Hepatocyte (in vitro differentiated cells): ENCODE measurements at regions not wholly inside any gene's neighbourhood (a gene's known extent, or its start where the extent isn't known, plus 50 kb on each side); places are given as distances from the start of the nearest gene placed in this dataset.

Experiments
- DNase-seq: peaks from one replicate; pipeline ENCODE4 v3.0.0-alpha.2; 2016; ENCODE audit warnings: low spot score
- H2AFZ ChIP-seq: fragments of 200-600 bp; sonication (generic); 2 replicates; pipeline ENCODE4 v1.6.0; 2016; ENCODE audit warnings: antibody characterized with exemption, mild to moderate bottlenecking
- H3K27ac ChIP-seq: fragments of 200-600 bp; sonication (generic); 2 replicates; pipeline ENCODE4 v1.5.1; 2016; ENCODE audit warnings: mild to moderate bottlenecking
- H3K27me3 ChIP-seq: fragments of 200-600 bp; sonication (generic); 2 replicates; pipeline ENCODE4 v1.6.1; 2016
- H3K36me3 ChIP-seq: fragments of 200-600 bp; sonication (generic); replicated peaks from 2 replicates; pipeline ENCODE4 v1.5.1; 2016; ENCODE audit warnings: low read depth; ENCODE audit not compliant: insufficient read depth
- H3K4me1 ChIP-seq: fragments of 200-600 bp; sonication (generic); 2 replicates; pipeline ENCODE4 v1.5.1; 2016; ENCODE audit warnings: mild to moderate bottlenecking, moderate library complexity; ENCODE audit not compliant: insufficient read depth
- H3K4me2 ChIP-seq: fragments of 200-600 bp; sonication (generic); 2 replicates; pipeline ENCODE4 v1.6.0; 2016
- H3K4me3 ChIP-seq: fragments of 200-600 bp; sonication (generic); 2 replicates; pipeline ENCODE4 v1.5.1; 2016; ENCODE audit warnings: mild to moderate bottlenecking
- H3K79me2 ChIP-seq: fragments of 200-600 bp; sonication (generic); 2 replicates; pipeline ENCODE4 v1.6.0; 2017; ENCODE audit warnings: mild to moderate bottlenecking
- H3K9me2 ChIP-seq: fragments of 200-600 bp; sonication (generic); replicated peaks from 2 replicates; pipeline ENCODE4 v1.6.0; 2017; ENCODE audit warnings: mild to moderate bottlenecking; ENCODE audit not compliant: insufficient read depth
- H3K9me3 ChIP-seq: fragments of 200-600 bp; sonication (generic); 2 replicates; pipeline ENCODE4 v1.5.1; 2016; ENCODE audit warnings: low read depth, mild to moderate bottlenecking
- H4K20me1 ChIP-seq: fragments of 200-600 bp; sonication (generic); 2 replicates; pipeline ENCODE4 v1.6.0; 2016; ENCODE audit warnings: mild to moderate bottlenecking; ENCODE audit not compliant: insufficient read depth, poor library complexity, severe bottlenecking
- EZH2 ChIP-seq: fragments of 200-600 bp; sonication (generic); IDR thresholded peaks from 2 replicates; pipeline ENCODE4 v1.6.1; 2016; ENCODE audit warnings: antibody characterized with exemption, mild to moderate bottlenecking, borderline replicate concordance
- EZH2phosphoT487 ChIP-seq: fragments of 200-600 bp; sonication (generic); IDR thresholded peaks from one replicate; pipeline ENCODE4 v1.6.1; 2018; ENCODE audit warnings: antibody characterized with exemption, mild to moderate bottlenecking, low read depth, moderate library complexity; ENCODE audit not compliant: unreplicated experiment, severe bottlenecking
- WGBS: methylation state at CpG from one replicate; pipeline ENCODE4 v1.1.6; 2016; ENCODE audit warnings: low lambda C conversion rate; ENCODE audit errors: missing lambda C conversion rate; 5-methylcytosine and 5-hydroxymethylcytosine counted together
- TF ChIP-seq, protein P1 (sequence below): fragments of 200-600 bp; sonication (generic); IDR thresholded peaks from 2 replicates; pipeline ENCODE4 v1.5.1; 2016; ENCODE audit warnings: antibody characterized with exemption, mild to moderate bottlenecking; ENCODE audit not compliant: poor library complexity

GRCh38 chr9:88828492-88828974, 162.7 kb upstream of the S1PR3 start:
- H3K4me2 ChIP-seq, result peak overlapping the region; percentile 37
- no peaks in the 10 kb centered on the region for H3K27me3 ChIP-seq
- peak overlapping the region; percentile 12 for H3K27ac ChIP-seq
- H3K79me2 ChIP-seq, result no peaks in the 10 kb centered on the region
- TF ChIP-seq EZH2phosphoT487, result no peak
- TF ChIP-seq, protein P1, sequence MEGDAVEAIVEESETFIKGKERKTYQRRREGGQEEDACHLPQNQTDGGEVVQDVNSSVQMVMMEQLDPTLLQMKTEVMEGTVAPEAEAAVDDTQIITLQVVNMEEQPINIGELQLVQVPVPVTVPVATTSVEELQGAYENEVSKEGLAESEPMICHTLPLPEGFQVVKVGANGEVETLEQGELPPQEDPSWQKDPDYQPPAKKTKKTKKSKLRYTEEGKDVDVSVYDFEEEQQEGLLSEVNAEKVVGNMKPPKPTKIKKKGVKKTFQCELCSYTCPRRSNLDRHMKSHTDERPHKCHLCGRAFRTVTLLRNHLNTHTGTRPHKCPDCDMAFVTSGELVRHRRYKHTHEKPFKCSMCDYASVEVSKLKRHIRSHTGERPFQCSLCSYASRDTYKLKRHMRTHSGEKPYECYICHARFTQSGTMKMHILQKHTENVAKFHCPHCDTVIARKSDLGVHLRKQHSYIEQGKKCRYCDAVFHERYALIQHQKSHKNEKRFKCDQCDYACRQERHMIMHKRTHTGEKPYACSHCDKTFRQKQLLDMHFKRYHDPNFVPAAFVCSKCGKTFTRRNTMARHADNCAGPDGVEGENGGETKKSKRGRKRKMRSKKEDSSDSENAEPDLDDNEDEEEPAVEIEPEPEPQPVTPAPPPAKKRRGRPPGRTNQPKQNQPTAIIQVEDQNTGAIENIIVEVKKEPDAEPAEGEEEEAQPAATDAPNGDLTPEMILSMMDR, result no peak
- WGBS, result 43% methylated on average over 4 of the region's 4 CpGs
- no peaks in the 10 kb centered on the region for H4K20me1 ChIP-seq
- no peak overlapping the region for H3K4me3 ChIP-seq
- no peak for DNase-seq
- H3K9me3 ChIP-seq, result no peaks in the 10 kb centered on the region
- no peaks in the 10 kb centered on the region for H3K36me3 ChIP-seq
- H3K4me1 ChIP-seq, result peaks cover 4% of the 10 kb centered on the region
- no peaks in the 10 kb centered on the region for H3K9me2 ChIP-seq
- H2AFZ ChIP-seq, result no peak overlapping the region

GRCh38 chr9:88829276-88829675, 162.0 kb upstream of the S1PR3 start:
- WGBS, result 73% methylated on average over 6 of the region's 6 CpGs
- DNase-seq, result no peak
- no peak overlapping the region for H3K27ac ChIP-seq
- no peaks in the 10 kb centered on the region for H3K27me3 ChIP-seq
- peaks cover 4% of the 10 kb centered on the region for H3K4me1 ChIP-seq
- no peak overlapping the region for H3K4me2 ChIP-seq
- H3K4me3 ChIP-seq, result no peak overlapping the region
- H2AFZ ChIP-seq, result no peak overlapping the region
- no peaks in the 10 kb centered on the region for H4K20me1 ChIP-seq
- no peaks in the 10 kb centered on the region for H3K9me2 ChIP-seq
- TF ChIP-seq EZH2phosphoT487, result no peak
- TF ChIP-seq, protein P1, result no peak
- TF ChIP-seq EZH2, result no peak
- H3K36me3 ChIP-seq, result no peaks in the 10 kb centered on the region
- no peaks in the 10 kb centered on the region for H3K79me2 ChIP-seq
- no peaks in the 10 kb centered on the region for H3K9me3 ChIP-seq

DNA sequence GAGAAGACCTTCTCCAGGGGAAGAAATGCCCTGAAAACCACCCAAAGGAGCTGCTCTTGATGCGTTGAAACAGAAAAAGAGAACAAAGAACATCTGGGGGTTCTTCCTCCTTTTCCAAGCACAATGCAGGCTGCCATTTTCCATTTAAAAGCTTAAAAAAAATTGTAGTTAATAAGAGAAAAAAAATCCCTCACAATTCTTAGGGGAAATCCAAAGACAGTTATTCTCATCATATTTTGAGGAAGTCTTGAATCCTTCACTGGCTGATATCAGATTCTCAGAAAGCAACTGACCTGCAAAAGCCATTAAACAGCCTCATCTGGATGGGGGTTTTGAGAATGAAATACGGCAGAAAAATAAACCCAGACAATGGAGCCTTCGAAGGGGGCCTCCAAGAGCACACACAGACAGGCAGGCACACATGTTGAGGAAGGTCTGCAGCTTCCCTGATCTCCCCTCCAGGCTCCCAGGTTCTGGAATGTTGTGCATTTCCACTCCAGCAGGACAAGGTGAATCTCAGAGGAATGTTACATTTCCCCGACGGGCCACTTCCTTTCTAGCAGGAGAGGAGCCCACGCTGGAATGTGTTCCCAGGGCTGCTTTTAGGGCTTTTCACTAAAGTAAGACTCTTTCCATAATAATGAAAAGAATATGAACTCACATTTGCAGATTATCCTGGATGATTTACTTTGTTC, 159.4 kb upstream of the S1PR3 start:
- WGBS, result 48% methylated on average over 6 of the region's 6 CpGs
- Histone ChIP-seq H3K4me3 (no peak overlapping the region), H2AFZ (no peak overlapping the region), H3K4me2 (no peak overlapping the region), H3K9me2 (no peaks in the 10 kb centered on the region), H3K4me1 (peaks cover 4% of the 10 kb centered on the region), H3K27ac (no peak overlapping the region), H3K9me3 (no peaks in the 10 kb centered on the region), H3K79me2 (no peaks in the 10 kb centered on the region), H3K27me3 (no peaks in the 10 kb centered on the region), H4K20me1 (no peaks in the 10 kb centered on the region), H3K36me3 (no peaks in the 10 kb centered on the region)
- DNase-seq, result no peak
- TF ChIP-seq, protein P1, result no peak
- TF ChIP-seq EZH2 (no peak), EZH2phosphoT487 (no peak)
